GM19463 (cell line): ENCODE measurements at regions not wholly inside any gene's neighbourhood (a gene's known extent, or its start where the extent isn't known, plus 50 kb on each side); places are given as distances from the start of the nearest gene placed in this dataset.
A peak's percentile ranks its signal among the peaks of the same experiment; 100 is the strongest.

Experiments
- ATAC-seq: cut with Tn5 transposase; IDR thresholded peaks from one replicate; pipeline ENCODE4 v1.9.1; 2021; ENCODE audit warnings: mild to moderate bottlenecking, moderate library complexity; ENCODE audit not compliant: unreplicated experiment

- ATAC-seq = no peak
These were observed 60.9 kb upstream of the CHRM2 start for GRCh38 chr7:136807598-136807997.

GRCh38 chr7:136803028-136803427, 65.4 kb upstream of the CHRM2 start:
- ATAC-seq = no peak

GRCh38 chr7:136783934-136784333, 84.5 kb upstream of the CHRM2 start:
- no peak for ATAC-seq

GRCh38 chr7:136741941-136742340, 126.5 kb upstream of the CHRM2 start:
- ATAC-seq = no peak

- ATAC-seq = no peak
These were observed 139.5 kb upstream of the CHRM2 start for GRCh38 chr7:136728945-136729344.

- ATAC-seq = no peak
These were observed 142.0 kb upstream of the CHRM2 start for GRCh38 chr7:136726460-136726859.

- no peak for ATAC-seq
These were observed 150.4 kb upstream of the CHRM2 start for GRCh38 chr7:136717910-136718557.

GRCh38 chr7:136714062-136714461, 154.4 kb upstream of the CHRM2 start:
- ATAC-seq = no peak

GRCh38 chr7:136710751-136711150, 157.7 kb upstream of the CHRM2 start:
- ATAC-seq = no peak

- no peak for ATAC-seq
These were observed 158.6 kb upstream of the CHRM2 start for GRCh38 chr7:136709876-136710275.

GRCh38 chr7:136702913-136703312, 165.5 kb upstream of the CHRM2 start:
- no peak for ATAC-seq

- ATAC-seq = no peak
These were observed 169.5 kb upstream of the CHRM2 start for GRCh38 chr7:136698977-136699376.

GRCh38 chr7:136698231-136698630, 170.2 kb upstream of the CHRM2 start:
- no peak for ATAC-seq

- no peak for ATAC-seq
These were observed 171.2 kb upstream of the CHRM2 start for GRCh38 chr7:136697271-136697670.

- ATAC-seq = peak; percentile 79
These were observed 175.0 kb upstream of the CHRM2 start for GRCh38 chr7:136693166-136694119.

GRCh38 chr7:136692221-136692620, 176.2 kb upstream of the CHRM2 start:
- ATAC-seq = no peak

GRCh38 chr7:136688601-136689000, 179.9 kb upstream of the CHRM2 start:
- ATAC-seq = no peak

GRCh38 chr7:136687693-136688322, 180.6 kb upstream of the CHRM2 start:
- no peak for ATAC-seq

GRCh38 chr7:136685501-136686173, 182.8 kb upstream of the CHRM2 start:
- no peak for ATAC-seq

- peak; percentile 76 for ATAC-seq
These were observed 190.7 kb upstream of the CHRM2 start for GRCh38 chr7:136677471-136678365.
